SK-N-SH (cell line): ENCODE measurements at regions not wholly inside any gene's neighbourhood (a gene's known extent, or its start where the extent isn't known, plus 50 kb on each side); places are given as distances from the start of the nearest gene placed in this dataset.

Experiments
- CTCF ChIA-PET: fragments of 300-600, 350-600 bp; formaldehyde crosslinking; extraction: SDS; loops from one replicate; lab custom pipeline; 2021; lab: Yijun Ruan, JAX
- POLR2A ChIA-PET: fragments of 350-600 bp; sonication (Branson Sonifier 250); formaldehyde crosslinking; extraction: SDS; loops from one replicate; lab custom pipeline; 2020; ENCODE audit warnings: antibody characterized with exemption, inconsistent platforms; lab: Yijun Ruan, JAX
- DNase-seq: peaks from one replicate; pipeline ENCODE4 v3.0.0; 2012
- H2AFZ ChIP-seq: fragments of 200-600 bp; sonication (generic); 2 replicates; pipeline ENCODE4 v1.8.1; 2016; ENCODE audit warnings: antibody characterized with exemption, mild to moderate bottlenecking, low read depth
- H3F3A ChIP-seq: fragments of 200-600 bp; sonication (generic); replicated peaks from 2 replicates; pipeline ENCODE3; 2016; ENCODE audit warnings: antibody characterized with exemption, mild to moderate bottlenecking; ENCODE audit not compliant: insufficient read depth
- H3K27ac ChIP-seq, 2 experiments: fragments of 200-500 bp in 1 of 2; fragments of 200-600 bp in 1 of 2; sonication (Bioruptor generic) in 1 of 2; sonication (generic), shearing (Covaris generic) in 1 of 2; 2 replicates each; pipeline versions ENCODE4 v1.5.1 to v1.6.1; 2014 to 2016; ENCODE audit warnings: low read depth in 2 of 2, inconsistent platforms in 1 of 2, low read length in 1 of 2, mild to moderate bottlenecking in 1 of 2, mixed read lengths in 1 of 2
- H3K27me3 ChIP-seq: fragments of 200-600 bp; sonication (generic), shearing (Covaris generic); 2 replicates; pipeline ENCODE4 v1.6.1; 2016; ENCODE audit warnings: mixed run types; ENCODE audit not compliant: insufficient read depth
- H3K36me3 ChIP-seq, 2 experiments: fragments of 200-500 bp in 1 of 2; fragments of 200-600 bp in 1 of 2; sonication (Bioruptor generic) in 1 of 2; sonication (generic) in 1 of 2; replicated peaks in 1 of 2; 2 replicates each; pipeline versions ENCODE3 to v1.5.1; 2014 to 2016; ENCODE audit warnings: low read length in 1 of 2, mild to moderate bottlenecking in 1 of 2; ENCODE audit not compliant: insufficient read depth in 2 of 2, control insufficient read depth in 1 of 2
- H3K4me1 ChIP-seq, 2 experiments: fragments of 200-500 bp in 1 of 2; fragments of 200-600 bp in 1 of 2; sonication (Bioruptor generic) in 1 of 2; sonication (generic), shearing (Covaris generic) in 1 of 2; 2 replicates each; pipeline versions ENCODE4 v1.5.1 to v1.6.1; 2014 to 2016; ENCODE audit warnings: low read depth in 1 of 2, low read length in 1 of 2, mixed run types in 1 of 2; ENCODE audit not compliant: insufficient read depth in 2 of 2, control insufficient read depth in 1 of 2
- H3K4me2 ChIP-seq: fragments of 200-600 bp; sonication (generic), shearing (Covaris generic); 2 replicates; pipeline ENCODE4 v1.6.1; 2017; ENCODE audit warnings: mixed run types
- H3K4me3 ChIP-seq, 2 experiments: fragments of 200-500 bp in 1 of 2; fragments of 200-600 bp in 1 of 2; sonication (Bioruptor generic) in 1 of 2; sonication (generic), shearing (Covaris generic) in 1 of 2; 2 replicates each; pipeline versions ENCODE4 v1.5.1 to v1.8.1; 2014 to 2016; ENCODE audit warnings: low read depth in 2 of 2, inconsistent platforms in 1 of 2, low read length in 1 of 2, mild to moderate bottlenecking in 1 of 2, mixed read lengths in 1 of 2, moderate library complexity in 1 of 2
- H3K79me2 ChIP-seq: fragments of 200-600 bp; sonication (generic); 2 replicates; pipeline ENCODE4 v1.8.1; 2017; ENCODE audit warnings: mild to moderate bottlenecking; ENCODE audit not compliant: insufficient read depth
- H3K9ac ChIP-seq: fragments of 200-600 bp; sonication (generic); 2 replicates; pipeline ENCODE4 v1.6.1; 2017; ENCODE audit warnings: mixed run types
- H3K9me2 ChIP-seq: fragments of 200-600 bp; sonication (generic); 2 replicates; pipeline ENCODE4 v1.6.1; 2017; ENCODE audit warnings: mixed run types
- H3K9me3 ChIP-seq: fragments of 200-600 bp; sonication (generic); 2 replicates; pipeline ENCODE4 v1.6.1; 2017; ENCODE audit warnings: mixed run types, mild to moderate bottlenecking, moderate library complexity
- H4K20me1 ChIP-seq: fragments of 200-600 bp; sonication (generic); 2 replicates; pipeline ENCODE4 v1.6.1; 2017; ENCODE audit warnings: mild to moderate bottlenecking, mixed run types; ENCODE audit not compliant: insufficient read depth
- CHD2 ChIP-seq: fragments of 150-350 bp; IDR thresholded peaks from 2 replicates; pipeline ENCODE4 v1.6.1; 2018; ENCODE audit warnings: low read length; ENCODE audit not compliant: partially characterized antibody
- CTCF ChIP-seq: fragments of 200-600 bp; sonication (generic); IDR thresholded peaks from 2 replicates; pipeline ENCODE4 v1.6.1; 2017; ENCODE audit warnings: antibody characterized with exemption, mild to moderate bottlenecking, moderate library complexity
- ELF1 ChIP-seq: IDR thresholded peaks from 2 replicates; pipeline ENCODE4 v1.4.0; 2012
- EP300 ChIP-seq, 2 experiments: IDR thresholded peaks; 2 replicates each; pipeline versions ENCODE4 v1.4.0 to v1.6.1; 2012; ENCODE audit warnings: borderline replicate concordance in 1 of 2, low read depth in 1 of 2, low read length in 1 of 2
- FOSL2 ChIP-seq: IDR thresholded peaks from 2 replicates; pipeline ENCODE4 v1.4.0; 2012; ENCODE audit warnings: low read depth, mild to moderate bottlenecking, moderate library complexity, borderline replicate concordance
- FOXJ3 ChIP-seq: sonication (generic); formaldehyde crosslinking; IDR thresholded peaks from 2 replicates; pipeline ENCODE4 v1.5.1; 2020; ENCODE audit warnings: mild to moderate bottlenecking, missing genetic modification reagents
- GATA2 ChIP-seq: sonication (generic); formaldehyde crosslinking; IDR thresholded peaks from 2 replicates; pipeline ENCODE4 v1.5.0; 2020; ENCODE audit warnings: mild to moderate bottlenecking, missing genetic modification reagents
- IRF3 ChIP-seq: fragments of 150-350 bp; IDR thresholded peaks from 2 replicates; pipeline ENCODE4 v1.6.1; 2016; ENCODE audit warnings: mild to moderate bottlenecking, low read depth, low read length
- NFIC ChIP-seq: IDR thresholded peaks from 2 replicates; pipeline ENCODE4 v1.4.0; 2012; ENCODE audit warnings: borderline replicate concordance
- NRF1 ChIP-seq: IDR thresholded peaks from 2 replicates; pipeline ENCODE4 v1.6.1; 2012; ENCODE audit warnings: low read depth, mild to moderate bottlenecking, low read length
- PBX3 ChIP-seq: IDR thresholded peaks from 2 replicates; pipeline ENCODE4; 2012
- RAD21 ChIP-seq: IDR thresholded peaks from 2 replicates; pipeline ENCODE4 v1.6.1; 2012; ENCODE audit warnings: mild to moderate bottlenecking, low read length
- REST ChIP-seq: IDR thresholded peaks from 2 replicates; pipeline ENCODE4 v1.6.1; 2012; ENCODE audit warnings: mild to moderate bottlenecking, low read depth, low read length, moderate library complexity
- RFX5 ChIP-seq: IDR thresholded peaks from 2 replicates; pipeline ENCODE4 v1.6.1; 2012; ENCODE audit warnings: mild to moderate bottlenecking, improper control_type of control experiment, low read length
- RXRA ChIP-seq: IDR thresholded peaks from 2 replicates; pipeline ENCODE4 v1.4.0; 2012; ENCODE audit warnings: low read depth, mild to moderate bottlenecking, borderline replicate concordance
- SIN3A ChIP-seq: IDR thresholded peaks from 2 replicates; pipeline ENCODE4 v1.6.1; 2012; ENCODE audit warnings: low read depth, mild to moderate bottlenecking, low read length, moderate library complexity, borderline replicate concordance
- SMC3 ChIP-seq: IDR thresholded peaks from 2 replicates; pipeline ENCODE4 v1.6.1; 2012; ENCODE audit warnings: low read depth, low read length, improper control_type of control experiment
- TAF1 ChIP-seq: IDR thresholded peaks from 2 replicates; pipeline ENCODE4 v1.6.1; 2012; ENCODE audit warnings: low read depth, mild to moderate bottlenecking, low read length, moderate library complexity, borderline replicate concordance
- TEAD4 ChIP-seq: IDR thresholded peaks from 2 replicates; pipeline ENCODE4 v1.4.0; 2012; ENCODE audit warnings: mild to moderate bottlenecking, borderline replicate concordance; ENCODE audit not compliant: insufficient read depth
- USF2 ChIP-seq: fragments of 150-350 bp; IDR thresholded peaks from 2 replicates; pipeline ENCODE4 v1.6.1; 2017; ENCODE audit warnings: antibody characterized with exemption, low read length, low read depth, borderline replicate concordance
- YY1 ChIP-seq: IDR thresholded peaks from 2 replicates; pipeline ENCODE4 v1.4.0; 2012; ENCODE audit warnings: low read depth, mild to moderate bottlenecking

GRCh38 chr10:85532773-85533172 lies 833.8 kb downstream of the GRID1 start:
- CTCF ChIA-PET: no interaction called here
- TF ChIP-seq TAF1 (no peak), IRF3 (no peak), USF2 (no peak), FOXJ3 (CRISPR knock-in tag) (no peak), RAD21 (no peak), SIN3A (no peak), NRF1 (no peak), SMC3 (no peak), GATA2 (CRISPR knock-in tag) (no peak), EP300 (IDR thresholded peaks at IDR 0.05; ENCODE audit: borderline replicate concordance in 1 of 2, low read depth in 1 of 2, low read length in 1 of 2) (no peak), CHD2 (no peak), CTCF (no peak), TEAD4 (no peak), ELF1 (no peak), RFX5 (no peak)

GRCh38 chr10:85535926-85536325 lies 830.7 kb downstream of the GRID1 start:
- Histone ChIP-seq H2AFZ (no peak overlapping the region), H3K27me3 (no peaks in the 10 kb centered on the region), H3K4me3 (no peak overlapping the region), H3K9me2 (no peaks in the 10 kb centered on the region), H3K27ac (no peak overlapping the region), H3K79me2 (no peaks in the 10 kb centered on the region), H3K4me1 (no peaks in the 10 kb centered on the region), H3K36me3 (no peaks in the 10 kb centered on the region), H3F3A (no peaks in the 10 kb centered on the region), H3K9me3 (no peaks in the 10 kb centered on the region), H4K20me1 (no peaks in the 10 kb centered on the region), H3K9ac (no peak overlapping the region), H3K4me2 (no peak overlapping the region)
- ChIA-PET CTCF (no interaction called here), POLR2A (no interaction called here)
- no peak for DNase-seq
- TF ChIP-seq ELF1 (no peak), NFIC (no peak), PBX3 (no peak), SIN3A (no peak), RXRA (no peak), TAF1 (no peak), FOSL2 (no peak), RAD21 (no peak), REST (no peak), YY1 (no peak), RFX5 (no peak), SMC3 (no peak)

More at GRCh38 chr10:85532773-85533172, 833.8 kb downstream of the GRID1 start:
- H2AFZ ChIP-seq: no peak overlapping the region
- no peaks in the 10 kb centered on the region for H3K4me1 ChIP-seq
- no peaks in the 10 kb centered on the region for H3K27me3 ChIP-seq
- no peaks in the 10 kb centered on the region for H3K36me3 ChIP-seq
- POLR2A ChIA-PET: interaction anchor here (0.5 kb wide), 1 partner anchor 9 kb away, joined by 4 read pairs; no protein-coding TSS in a partner anchor
- no peaks in the 10 kb centered on the region for H3F3A ChIP-seq
- no peak for DNase-seq
- H3K9ac ChIP-seq: no peak overlapping the region
- no peaks in the 10 kb centered on the region for H4K20me1 ChIP-seq
- H3K4me2 ChIP-seq: no peak overlapping the region
- no peak overlapping the region for H3K4me3 ChIP-seq
- H3K9me2 ChIP-seq: no peaks in the 10 kb centered on the region
- H3K79me2 ChIP-seq: no peaks in the 10 kb centered on the region
- no peak overlapping the region for H3K27ac ChIP-seq
- no peaks in the 10 kb centered on the region for H3K9me3 ChIP-seq
